ENCODE measurements at regions not wholly inside any gene's neighbourhood (a gene's known extent, or its start where the extent isn't known, plus 50 kb on each side); places are given as distances from the start of the nearest gene placed in this dataset.
"Not testable (repeated sequence)": the region's sequence is repeated elsewhere in the genome, so short reads cannot be mapped to it uniquely, and the experiment has no call there.

- DNase-seq (ENCODE audit: low spot score) = no peak
These were observed 99.3 kb upstream of the GRIA3 start for GRCh38 chrX:123084797-123085196.

GRCh38 chrX:123085311-123085940, 98.7 kb upstream of the GRIA3 start:
- DNase-seq (ENCODE audit: low spot score) = no peak

- DNase-seq (ENCODE audit: low spot score) = no peak
These were observed 97.3 kb upstream of the GRIA3 start for GRCh38 chrX:123086768-123087167.

GRCh38 chrX:123087326-123087725, 96.8 kb upstream of the GRIA3 start:
- DNase-seq (ENCODE audit: low spot score) = no peak

GRCh38 chrX:123088331-123088730, 95.7 kb upstream of the GRIA3 start:
- no peak for DNase-seq (ENCODE audit: low spot score)

- no peak for DNase-seq (ENCODE audit: low spot score)
These were observed 95.1 kb upstream of the GRIA3 start for GRCh38 chrX:123088930-123089329.

GRCh38 chrX:123093792-123094191, 90.3 kb upstream of the GRIA3 start:
- no peak for DNase-seq (ENCODE audit: low spot score)

GRCh38 chrX:123108513-123109427, 75.3 kb upstream of the GRIA3 start:
- DNase-seq (ENCODE audit: low spot score) = no peak

GRCh38 chrX:123121241-123121640, 62.8 kb upstream of the GRIA3 start:
- no peak for DNase-seq (ENCODE audit: low spot score)

- DNase-seq (ENCODE audit: low spot score) = not testable (repeated sequence)
These were observed 54.3 kb upstream of the GRIA3 start for GRCh38 chrX:123129805-123130204.

Data from putamen (tissue), 1 donor.